Hematopoietic multipotent progenitor cell treated with erythropoietin and hydrocortisone succinate and interleukin-3 and kit ligand, for 15 days (in vitro differentiated cells): ENCODE measurements at regions not wholly inside any gene's neighbourhood (a gene's known extent, or its start where the extent isn't known, plus 50 kb on each side); places are given as distances from the start of the nearest gene placed in this dataset.
"Not testable (repeated sequence)": the region's sequence is repeated elsewhere in the genome, so short reads cannot be mapped to it uniquely, and the experiment has no call there.

ENCODE experiments used
- DNase-seq: peaks from one replicate; pipeline ENCODE4 v3.0.0-alpha.2; 2015; ENCODE audit warnings: low spot score

DNA sequence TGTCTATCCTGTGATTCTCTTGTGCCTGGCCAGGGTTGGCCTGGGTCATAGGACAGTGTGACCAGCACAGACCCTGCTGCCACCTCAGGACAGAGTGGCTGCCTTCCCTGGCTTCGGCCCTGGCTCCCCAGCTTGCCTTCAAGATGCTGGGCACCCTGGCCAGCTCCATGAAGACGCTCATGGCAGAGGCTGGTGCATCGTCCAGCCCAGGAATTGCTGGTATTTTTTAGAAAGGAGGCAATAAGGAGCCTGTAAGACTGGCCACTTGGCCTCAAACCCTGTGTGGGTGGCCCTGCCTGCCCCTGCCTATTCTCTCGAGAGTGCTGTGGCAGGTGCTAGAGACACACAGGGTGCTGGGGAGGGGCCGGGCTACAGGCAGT, 70.4 kb upstream of the ACTRT2 start:
- no peak for DNase-seq

DNA sequence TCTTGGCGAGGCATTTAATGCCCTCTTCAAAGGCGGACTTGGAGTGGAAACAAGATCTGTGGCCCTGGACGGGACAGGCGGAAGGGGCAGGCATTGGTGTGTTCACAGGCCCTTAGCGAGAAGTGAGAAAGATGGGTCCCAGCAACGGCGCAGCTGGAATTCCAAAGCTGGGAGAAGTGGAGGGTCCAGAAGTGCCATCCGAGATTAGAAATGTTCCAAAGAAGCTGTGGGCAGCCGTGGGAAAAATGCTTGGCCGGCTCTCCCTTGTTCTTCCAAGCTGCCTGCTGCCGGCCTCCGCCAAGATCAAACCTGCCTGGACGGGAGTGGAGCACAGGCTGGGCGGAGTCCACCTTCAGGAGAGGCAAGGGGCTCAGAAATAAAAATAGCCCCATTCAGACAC, 69.4 kb upstream of the ACTRT2 start:
- DNase-seq: no peak

GRCh38 chr1:2952371-2952770, 68.9 kb upstream of the ACTRT2 start:
- DNase-seq: no peak

DNA sequence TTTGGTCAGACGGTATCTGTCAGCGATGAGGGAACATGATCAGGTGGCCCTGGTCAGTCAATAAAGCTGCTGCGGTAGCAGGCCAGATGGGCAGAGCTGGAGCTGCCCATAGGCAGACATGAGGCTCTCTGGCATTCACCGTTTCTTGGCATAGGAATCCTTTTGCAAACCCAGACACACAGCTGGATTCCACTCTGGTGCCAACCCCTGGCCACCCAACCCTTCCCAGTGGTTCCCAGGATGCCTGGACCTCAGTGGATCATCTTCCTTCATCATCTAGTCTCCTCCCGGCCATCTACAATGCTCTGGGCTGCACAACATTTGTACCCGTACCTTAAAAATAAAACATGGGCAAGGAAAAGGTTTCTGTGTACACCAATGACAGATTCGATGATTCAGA, 68.3 kb upstream of the ACTRT2 start:
- no peak for DNase-seq

GRCh38 chr1:2953688-2954285, 67.5 kb upstream of the ACTRT2 start:
- DNase-seq: no peak

- no peak for DNase-seq
Measured at GRCh38 chr1:2955652-2956051, 65.6 kb upstream of the ACTRT2 start.

- no peak for DNase-seq
Measured at GRCh38 chr1:2956576-2956975, 64.7 kb upstream of the ACTRT2 start.

DNA sequence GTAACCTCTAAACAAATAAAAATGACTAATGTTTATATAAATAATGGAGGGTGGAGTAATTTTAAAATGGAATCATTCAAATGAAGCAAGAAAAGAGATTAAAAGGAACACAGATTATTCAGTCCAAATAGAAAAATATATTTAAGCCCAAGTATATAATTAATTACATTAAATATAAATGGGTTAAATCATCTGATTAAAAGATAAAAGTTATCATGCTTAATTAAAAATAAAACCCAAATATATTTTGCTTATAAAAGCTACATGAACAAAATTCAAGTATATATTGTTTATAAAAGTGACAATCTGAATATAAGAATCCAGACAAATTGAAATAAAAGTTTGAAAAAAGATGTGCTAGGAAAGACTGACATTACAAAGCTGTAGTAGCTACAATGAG, 63.9 kb upstream of the ACTRT2 start:
- DNase-seq: no peak

DNA sequence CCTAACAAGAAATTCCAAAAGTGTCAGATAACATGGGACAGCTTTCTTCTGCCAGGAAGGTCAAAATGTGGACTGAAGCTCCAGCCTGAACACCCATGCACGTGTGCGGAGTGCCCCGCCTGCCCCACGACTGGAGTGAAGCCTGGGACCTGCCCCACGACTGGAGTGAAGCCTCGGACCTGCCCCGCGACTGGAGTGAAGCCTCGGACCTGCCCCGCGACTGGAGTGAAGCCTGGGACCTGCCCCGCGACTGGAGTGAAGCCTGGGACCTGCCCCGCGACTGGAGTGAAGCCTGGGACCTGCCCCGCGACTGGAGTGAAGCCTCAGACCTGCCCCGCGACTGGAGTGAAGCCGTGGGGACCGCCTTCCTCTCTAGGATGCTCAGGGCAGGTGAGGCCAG, 61.4 kb upstream of the ACTRT2 start:
- not testable (repeated sequence) for DNase-seq

DNA sequence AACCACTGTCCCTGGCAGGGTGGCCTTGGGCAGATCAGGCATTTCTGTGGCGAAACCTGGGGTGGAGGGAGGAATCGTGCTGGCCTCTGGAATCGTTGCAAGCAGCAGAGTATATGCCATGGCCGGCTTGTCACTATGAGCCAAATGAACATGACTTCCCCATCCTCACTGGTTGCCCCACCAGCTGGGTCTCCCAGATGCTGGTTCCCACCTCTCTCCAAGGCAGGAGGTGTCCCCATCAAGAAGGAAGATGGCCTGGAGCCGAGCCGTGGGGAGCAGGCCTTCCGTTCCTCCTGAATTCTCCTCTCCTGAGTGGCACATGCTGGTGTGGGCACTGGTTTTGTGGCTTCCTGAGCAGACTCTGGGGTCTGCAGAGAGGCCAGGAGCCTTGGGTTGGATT, 60.2 kb upstream of the ACTRT2 start:
- no peak for DNase-seq

GRCh38 chr1:2961661-2962060, 59.6 kb upstream of the ACTRT2 start:
- no peak for DNase-seq

DNA sequence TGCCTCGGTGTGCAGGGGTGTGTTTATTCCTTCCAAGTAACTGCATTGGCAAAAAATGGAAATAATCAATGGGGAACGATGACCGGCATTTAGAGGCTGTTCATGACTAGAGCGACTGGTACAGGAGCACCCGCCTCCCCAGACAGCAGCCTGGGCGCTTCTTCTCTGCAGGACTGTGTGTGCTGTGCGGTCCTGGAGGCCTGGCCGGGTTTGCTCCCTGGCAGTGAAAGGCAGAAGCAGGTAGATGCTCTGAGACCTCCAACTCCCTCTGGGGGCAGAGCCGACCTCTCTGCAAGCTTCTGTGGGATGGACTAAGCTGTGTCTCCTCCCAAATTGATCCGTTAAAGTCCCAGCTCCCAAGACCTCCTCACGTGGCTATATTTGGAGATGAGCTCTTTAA, 59.2 kb upstream of the ACTRT2 start:
- DNase-seq: no peak

DNA sequence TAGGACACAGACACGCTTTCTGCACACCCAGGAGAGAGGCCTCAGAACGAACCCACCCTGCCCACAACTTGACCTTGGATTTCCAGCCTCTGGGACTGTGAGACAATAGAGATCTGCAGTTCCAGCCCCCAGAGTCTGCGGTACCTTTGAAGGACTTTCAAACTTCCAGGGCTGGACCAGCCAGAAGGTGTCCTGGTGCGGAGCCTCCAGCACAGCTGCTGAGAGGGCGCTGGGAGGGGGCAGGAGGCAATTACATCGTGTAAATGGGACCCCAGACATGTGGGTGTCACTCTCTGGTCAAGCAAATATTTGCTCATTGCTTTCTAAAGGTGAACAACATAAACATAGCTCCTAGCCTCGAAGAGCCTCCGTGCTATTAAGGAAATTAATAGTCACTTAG, 58.7 kb upstream of the ACTRT2 start:
- no peak for DNase-seq

DNA sequence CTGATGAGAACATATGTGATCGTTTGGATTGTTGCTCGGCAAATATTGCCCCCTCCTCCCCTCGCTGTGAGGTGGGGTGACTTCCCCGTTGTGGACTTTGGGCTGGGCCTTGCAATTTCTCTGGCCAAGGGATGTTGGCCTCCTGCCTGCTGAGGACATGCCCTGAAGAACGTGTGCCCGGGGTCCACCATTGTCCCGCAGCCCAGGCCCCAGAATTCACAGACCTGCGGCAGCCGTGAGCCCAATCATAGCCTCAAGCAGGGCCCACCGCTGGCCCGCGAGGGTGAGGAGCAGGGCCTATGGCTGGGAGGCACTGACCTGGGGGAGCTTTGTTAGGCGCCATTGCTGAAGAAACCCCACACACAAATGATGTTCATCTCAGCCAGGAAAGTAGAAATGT, 58.3 kb upstream of the ACTRT2 start:
- no peak for DNase-seq

GRCh38 chr1:2965676-2966075, 55.6 kb upstream of the ACTRT2 start:
- no peak for DNase-seq

DNA sequence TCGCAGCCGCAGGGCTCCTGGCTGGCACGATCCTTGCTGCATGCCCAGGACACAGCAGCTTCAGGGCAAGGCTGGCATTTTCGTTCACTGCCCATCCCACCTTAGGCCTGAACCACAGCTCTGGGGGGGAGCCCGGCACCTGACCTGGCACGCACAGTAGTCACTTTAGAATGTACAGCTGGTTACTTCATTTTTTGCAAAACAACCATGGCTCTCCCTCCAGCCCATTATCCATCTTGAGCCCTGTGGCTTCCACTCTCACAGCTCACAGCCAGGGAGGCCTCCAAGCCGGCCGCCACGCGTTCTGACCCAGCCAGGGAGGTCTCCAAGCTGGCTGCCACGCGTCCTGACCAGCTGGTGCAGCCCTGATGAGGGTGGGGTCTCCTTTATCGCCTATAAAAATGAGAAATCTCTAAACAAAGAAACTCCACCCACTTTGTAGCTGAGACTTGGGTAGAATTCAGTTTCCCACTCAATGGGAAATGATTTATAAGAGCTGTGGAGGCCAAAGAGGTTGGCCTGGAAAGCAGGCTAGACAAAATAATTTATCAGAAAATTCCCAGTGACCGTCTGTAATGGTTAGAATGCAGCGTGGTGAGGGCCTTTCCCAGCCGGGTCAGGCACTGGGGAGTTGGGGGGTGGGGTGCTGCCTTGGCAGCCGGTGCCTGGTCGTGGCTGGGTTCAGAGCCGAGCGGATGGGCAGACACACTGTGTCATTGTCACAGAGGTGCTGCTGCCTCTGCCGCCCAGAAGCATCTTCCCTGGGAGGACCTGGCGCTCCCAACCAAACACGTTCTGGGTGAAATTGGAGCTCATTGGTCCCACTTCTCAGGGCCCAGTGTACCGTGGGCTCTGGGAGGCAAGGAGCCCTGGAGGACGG, 54.6 kb upstream of the ACTRT2 start:
- DNase-seq: no peak

- DNase-seq: no peak
Measured at GRCh38 chr1:2967329-2967725, 53.9 kb upstream of the ACTRT2 start.

DNA sequence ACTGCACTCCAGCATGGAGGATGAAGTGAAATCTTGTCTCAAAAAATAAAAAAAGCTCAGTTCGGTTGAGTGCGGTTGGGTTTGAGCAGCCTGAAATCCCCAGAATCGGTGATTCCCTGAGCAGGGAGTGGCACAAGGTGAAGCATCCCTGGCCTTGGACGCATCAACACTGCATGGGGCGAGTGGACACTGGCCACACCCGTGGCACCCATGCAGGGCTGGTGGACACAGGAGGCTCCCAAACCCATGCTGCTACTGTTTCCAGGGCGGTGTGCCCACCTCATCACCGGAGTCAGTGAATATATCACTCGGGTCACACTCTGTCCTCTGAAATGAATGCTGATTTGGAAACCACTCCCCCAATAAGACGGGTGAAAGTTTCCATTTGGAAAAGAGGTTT, 53.4 kb upstream of the ACTRT2 start:
- no peak for DNase-seq

- no peak for DNase-seq
Measured at GRCh38 chr1:2968471-2968881, 52.8 kb upstream of the ACTRT2 start.

DNA sequence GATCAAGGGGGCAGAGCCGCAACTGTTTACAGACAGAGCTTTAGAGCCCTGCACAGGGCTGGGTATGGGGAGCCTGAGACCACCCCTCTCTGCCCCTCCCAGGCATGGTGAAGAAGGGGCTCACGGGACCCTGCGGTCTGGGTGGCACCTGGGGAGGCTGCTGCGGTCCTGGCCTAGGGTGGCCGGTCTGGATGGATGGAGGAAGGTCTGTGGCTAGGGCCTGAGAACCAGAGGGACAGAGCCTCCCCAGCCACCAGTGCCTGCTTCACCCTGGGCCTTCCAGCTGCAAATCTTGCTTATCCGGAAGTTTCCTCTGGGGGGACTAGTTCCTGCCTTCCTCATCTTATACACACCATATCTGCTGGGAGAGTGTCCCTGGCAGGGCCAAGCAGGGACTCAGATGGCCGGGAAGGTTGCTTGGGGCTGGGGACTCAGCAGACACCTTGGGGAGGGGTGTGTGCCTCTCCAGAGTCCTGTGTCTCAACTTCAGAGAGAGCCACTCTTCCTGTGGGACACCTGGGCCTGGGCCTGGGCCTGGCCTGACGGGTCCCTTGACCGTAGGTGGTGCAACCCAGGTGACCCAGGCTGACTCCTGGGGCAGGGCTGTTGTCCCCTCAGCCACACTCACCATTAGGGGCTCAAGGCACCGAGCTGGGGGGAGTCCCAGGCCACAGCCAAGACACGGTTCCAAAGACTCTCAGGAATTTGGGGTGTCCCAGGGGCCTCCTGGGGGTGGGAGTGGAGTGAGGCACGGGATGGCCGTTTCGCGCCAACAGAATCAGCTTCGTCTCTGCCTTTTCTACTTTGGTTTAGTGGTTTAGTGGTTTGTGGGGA, 52.0 kb upstream of the ACTRT2 start:
- no peak for DNase-seq

GRCh38 chr1:2969845-2970291, 51.4 kb upstream of the ACTRT2 start:
- no peak for DNase-seq

DNA sequence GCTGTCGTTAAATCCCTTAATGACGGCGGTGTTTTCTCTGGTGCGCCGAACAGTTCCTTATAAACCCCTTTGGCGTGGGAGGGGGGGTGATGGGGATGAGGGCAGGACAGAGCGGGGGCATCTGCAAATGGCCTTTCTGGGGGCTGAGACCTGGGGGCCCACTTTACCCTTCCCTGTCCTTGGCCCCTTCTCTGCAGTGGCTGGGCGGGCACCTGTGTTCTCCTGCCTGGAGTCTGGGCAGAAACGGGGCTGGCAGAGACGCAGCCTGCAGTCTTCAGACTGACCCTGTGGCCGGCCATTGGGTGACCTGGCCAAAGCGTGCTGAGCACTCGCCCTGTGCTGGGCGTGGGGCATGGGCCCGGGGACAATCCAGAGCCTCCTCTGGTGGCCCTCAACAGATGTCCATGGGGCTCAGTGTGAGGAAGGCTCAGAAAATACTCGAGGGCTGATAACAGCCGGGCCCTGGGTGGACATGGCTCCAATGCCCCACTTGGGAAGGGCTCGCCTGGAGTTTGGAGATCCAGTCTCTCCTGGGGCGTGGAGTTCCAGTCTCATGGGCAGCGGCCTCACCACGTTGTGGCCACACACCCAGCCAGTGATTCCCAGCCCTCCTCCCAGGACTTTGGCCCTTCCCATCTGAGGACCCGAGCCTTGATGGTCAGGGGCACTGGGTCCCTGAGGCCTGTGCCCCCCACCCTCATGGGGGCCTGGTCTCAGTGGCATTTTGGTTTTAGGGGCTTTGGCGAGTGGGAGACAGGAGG, 50.8 kb upstream of the ACTRT2 start:
- DNase-seq: no peak
